Neural crest cell (in vitro differentiated cells): ENCODE measurements at regions not wholly inside any gene's neighbourhood (a gene's known extent, or its start where the extent isn't known, plus 50 kb on each side); places are given as distances from the start of the nearest gene placed in this dataset.

Source experiments
- DNase-seq: peaks from one replicate; pipeline ENCODE4 v3.0.0; 2021; ENCODE audit warnings: low read depth, mixed read lengths, low spot score
- H3K27ac Mint-ChIP-seq: one replicate; pipeline ENCODE4 v1.8.0; 2021; ENCODE audit warnings: mild to moderate bottlenecking, mixed read lengths; ENCODE audit not compliant: unreplicated experiment
- H3K27me3 Mint-ChIP-seq: 2 replicates; pipeline ENCODE4 v1.8.0; 2021; ENCODE audit warnings: low read depth, mild to moderate bottlenecking, mixed read lengths
- H3K36me3 Mint-ChIP-seq: 2 replicates; pipeline ENCODE4 v1.8.0; 2021; ENCODE audit warnings: low read depth, mild to moderate bottlenecking, mixed read lengths
- H3K4me1 Mint-ChIP-seq: 2 replicates; pipeline ENCODE4 v1.8.0; 2021; ENCODE audit warnings: mixed read lengths
- H3K4me3 Mint-ChIP-seq: one replicate; pipeline ENCODE4 v1.8.0; 2021; ENCODE audit warnings: mild to moderate bottlenecking, mixed read lengths
- H3K9me3 Mint-ChIP-seq: 2 replicates; pipeline ENCODE4 v1.8.0; 2021; ENCODE audit warnings: mixed read lengths
- CTCF ChIP-seq: fragments of 200-600 bp; sonication (generic); conservative IDR thresholded peaks from 2 replicates; pipeline ENCODE4 v1.5.0; 2021; ENCODE audit warnings: antibody characterized with exemption, mild to moderate bottlenecking

- Mint-ChIP-seq H3K4me3 (no peak overlapping the region), H3K9me3 (no peaks in the 10 kb centered on the region), H3K4me1 (no peaks in the 10 kb centered on the region), H3K27me3 (peaks cover 5% of the 10 kb centered on the region), H3K36me3 (no peaks in the 10 kb centered on the region), H3K27ac (no peak overlapping the region)
- TF ChIP-seq CTCF, result no peak
- no peak for DNase-seq
Observed at GRCh38 chr3:99199021-99199420, 297.5 kb upstream of the DCBLD2 start.

DNA sequence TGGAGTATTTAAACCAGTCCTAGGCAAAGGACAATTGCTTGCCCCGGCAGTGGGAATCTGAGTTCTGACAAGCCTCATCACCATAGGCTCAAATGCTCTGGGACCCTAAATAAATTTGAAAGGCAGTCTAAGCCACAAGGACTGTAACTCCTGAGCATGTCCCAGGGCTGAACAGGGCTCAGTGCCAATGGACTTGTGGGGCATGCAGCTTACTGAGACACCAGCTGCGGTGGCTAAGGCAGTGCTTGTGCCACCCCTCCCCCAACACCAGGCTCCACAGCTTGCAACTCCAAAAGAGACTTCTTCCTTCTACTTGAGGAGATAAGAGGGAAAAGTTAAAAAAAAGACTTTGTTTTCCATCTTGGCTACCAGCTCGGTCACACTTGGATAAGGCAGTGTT is 289.7 kb upstream of the DCBLD2 start:
- no peak overlapping the region for H3K4me3 Mint-ChIP-seq
- DNase-seq, result no peak

DNA sequence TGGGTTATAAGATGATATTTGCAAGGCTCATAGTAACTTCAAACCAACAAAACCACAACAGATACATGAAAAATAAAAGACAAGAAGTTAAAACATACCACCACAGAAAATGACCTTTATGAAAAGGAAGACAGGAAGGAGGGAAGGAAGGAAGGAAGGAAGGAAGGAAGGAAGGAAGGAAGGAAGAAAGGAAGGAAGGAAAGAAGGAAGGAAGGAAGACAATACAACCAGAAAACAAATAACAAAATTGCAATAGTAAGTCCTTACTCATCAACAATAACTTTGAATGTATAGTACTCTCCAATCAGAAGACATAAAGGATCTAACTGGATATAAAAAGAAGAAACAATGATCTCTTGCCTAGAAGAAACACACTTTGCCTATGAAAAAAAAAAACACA is 287.4 kb upstream of the DCBLD2 start:
- no peak overlapping the region for H3K4me3 Mint-ChIP-seq
- no peaks in the 10 kb centered on the region for H3K27me3 Mint-ChIP-seq
- no peak overlapping the region for H3K27ac Mint-ChIP-seq
- DNase-seq, result no peak
- no peak for TF ChIP-seq CTCF
- no peaks in the 10 kb centered on the region for H3K4me1 Mint-ChIP-seq
- H3K36me3 Mint-ChIP-seq, result no peaks in the 10 kb centered on the region
- no peaks in the 10 kb centered on the region for H3K9me3 Mint-ChIP-seq

More for the DNA sequence above, 289.7 kb upstream of the DCBLD2 start:
- Mint-ChIP-seq H3K27me3 (no peaks in the 10 kb centered on the region), H3K9me3 (no peaks in the 10 kb centered on the region), H3K36me3 (no peaks in the 10 kb centered on the region), H3K27ac (no peak overlapping the region), H3K4me1 (no peaks in the 10 kb centered on the region)
- TF ChIP-seq CTCF, result no peak

DNA sequence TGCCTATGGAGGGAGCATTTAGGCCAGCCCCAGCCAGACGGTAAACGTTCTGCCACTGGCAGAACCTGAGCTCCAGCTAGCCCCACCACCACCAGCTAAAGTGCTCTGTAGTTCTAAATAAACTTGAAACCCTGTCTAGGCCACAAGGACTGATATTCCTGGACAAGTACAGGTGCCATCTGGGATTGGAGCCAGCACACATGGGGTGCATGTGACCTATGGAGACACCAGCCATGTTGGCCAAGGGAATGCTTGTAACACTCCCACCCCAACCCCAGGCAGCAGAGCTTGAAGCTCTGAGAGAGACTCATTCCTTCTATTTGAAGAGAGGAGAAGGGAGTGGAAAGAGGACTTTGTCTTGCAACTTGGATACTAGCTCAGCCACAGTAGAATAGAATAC is 284.5 kb upstream of the DCBLD2 start:
- Mint-ChIP-seq H3K27ac (no peak overlapping the region), H3K27me3 (no peaks in the 10 kb centered on the region), H3K36me3 (no peaks in the 10 kb centered on the region), H3K4me1 (no peaks in the 10 kb centered on the region), H3K4me3 (no peak overlapping the region), H3K9me3 (no peaks in the 10 kb centered on the region)
- TF ChIP-seq CTCF, result no peak
- DNase-seq, result no peak

- H3K36me3 Mint-ChIP-seq, result no peaks in the 10 kb centered on the region
- H3K4me3 Mint-ChIP-seq, result no peak overlapping the region
- H3K9me3 Mint-ChIP-seq, result peaks cover 3% of the 10 kb centered on the region
- DNase-seq, result no peak
- no peaks in the 10 kb centered on the region for H3K27me3 Mint-ChIP-seq
- no peak for TF ChIP-seq CTCF
- no peak overlapping the region for H3K27ac Mint-ChIP-seq
- no peaks in the 10 kb centered on the region for H3K4me1 Mint-ChIP-seq
Observed at GRCh38 chr3:99176169-99176964, 274.9 kb upstream of the DCBLD2 start.
